GM21360 (cell line): ENCODE measurements at regions not wholly inside any gene's neighbourhood (a gene's known extent, or its start where the extent isn't known, plus 50 kb on each side); places are given as distances from the start of the nearest gene placed in this dataset.
"Not testable (repeated sequence)": the region's sequence is repeated elsewhere in the genome, so short reads cannot be mapped to it uniquely, and the experiment has no call there.

ENCODE experiments used
- ATAC-seq: cut with Tn5 transposase; IDR thresholded peaks from one replicate; pipeline ENCODE4 v1.9.1; 2021; ENCODE audit warnings: mild to moderate bottlenecking, moderate library complexity; ENCODE audit not compliant: unreplicated experiment

DNA sequence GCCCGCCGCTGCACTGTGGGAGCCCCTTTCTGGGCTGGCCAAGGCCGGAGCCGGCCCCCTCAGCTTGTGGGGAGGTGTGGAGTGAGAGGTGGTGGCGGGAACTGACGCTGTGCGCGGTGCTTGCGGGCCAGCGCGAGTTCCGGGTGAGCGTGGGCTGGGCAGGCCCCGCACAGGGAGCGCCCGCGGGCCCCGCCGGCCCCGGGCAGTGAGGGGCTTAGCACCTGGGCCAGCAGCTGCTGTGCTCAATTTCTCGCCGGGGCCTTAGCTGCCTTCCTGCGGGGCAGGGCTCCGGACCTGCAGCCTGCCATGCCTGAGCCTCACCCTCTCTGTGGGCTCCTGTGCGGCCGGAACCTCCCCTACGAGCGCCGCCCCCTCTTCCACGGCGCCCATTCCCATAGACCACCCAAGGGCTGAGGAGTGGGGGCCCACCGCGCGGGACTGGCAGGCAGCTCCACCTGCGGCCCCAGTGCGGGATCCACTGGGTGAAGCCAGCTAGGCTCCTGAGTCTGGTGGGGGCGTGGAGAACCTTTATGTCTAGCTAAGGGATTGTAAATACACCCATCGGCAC is 1062.6 kb downstream of the TDRD15 start:
- not testable (repeated sequence) for ATAC-seq

GRCh38 chr2:22189893-22190480 is 1066.2 kb downstream of the TDRD15 start:
- ATAC-seq, result no peak

DNA sequence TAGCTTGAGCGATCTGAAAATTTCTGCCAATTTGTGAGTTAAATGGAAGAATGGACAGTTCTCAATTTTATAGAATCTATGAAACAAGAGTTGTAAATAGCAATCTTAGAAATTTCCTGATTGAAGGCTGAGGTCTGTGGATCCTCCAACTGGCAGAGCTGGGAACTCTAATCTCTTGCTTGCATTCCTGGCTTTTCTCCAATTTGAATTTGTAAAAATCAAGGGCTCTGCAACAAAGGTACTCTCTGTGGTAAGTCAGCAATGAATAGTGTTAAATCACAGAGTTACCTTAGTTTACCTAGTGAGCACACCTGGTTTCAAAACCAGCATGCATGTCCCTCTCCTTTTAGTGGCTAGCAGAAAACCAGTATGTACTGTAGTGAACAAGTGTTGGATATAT is 1070.5 kb downstream of the TDRD15 start:
- ATAC-seq, result no peak

- no peak for ATAC-seq
These were observed 1073.0 kb downstream of the TDRD15 start for GRCh38 chr2:22196806-22197205.

GRCh38 chr2:22198381-22199283 is 1074.9 kb downstream of the TDRD15 start:
- no peak for ATAC-seq

GRCh38 chr2:22199994-22200393 is 1076.2 kb downstream of the TDRD15 start:
- no peak for ATAC-seq

GRCh38 chr2:22209545-22209944 is 1085.8 kb downstream of the TDRD15 start:
- no peak for ATAC-seq

GRCh38 chr2:22213237-22213636 is 1089.5 kb downstream of the TDRD15 start:
- no peak for ATAC-seq

DNA sequence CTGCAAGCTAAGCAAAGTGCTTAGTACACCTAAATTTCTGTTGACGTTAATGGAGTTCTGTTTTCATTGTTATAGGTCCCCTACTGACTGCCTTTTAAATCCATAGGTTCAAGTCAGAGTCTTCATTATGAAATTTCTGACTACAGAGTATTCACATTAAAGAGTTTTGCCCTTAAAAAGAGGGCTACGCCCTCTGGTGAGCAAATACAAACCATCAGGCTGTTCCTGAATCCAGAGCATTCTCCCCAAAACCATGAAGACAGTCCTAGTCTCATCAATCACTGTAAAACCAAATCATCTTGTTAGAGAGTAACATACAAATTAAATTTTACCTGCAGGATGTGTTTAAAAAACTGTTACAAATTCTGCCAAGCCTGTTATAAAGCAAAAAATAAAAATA is 1091.7 kb downstream of the TDRD15 start:
- ATAC-seq, result no peak

- ATAC-seq, result no peak
These were observed 1094.1 kb downstream of the TDRD15 start for GRCh38 chr2:22217881-22218280.

- no peak for ATAC-seq
These were observed 1097.2 kb downstream of the TDRD15 start for GRCh38 chr2:22221006-22221405.

- no peak for ATAC-seq
These were observed 1115.2 kb downstream of the TDRD15 start for GRCh38 chr2:22238967-22239366.

- ATAC-seq, result no peak
These were observed 1123.7 kb downstream of the TDRD15 start for GRCh38 chr2:22247466-22247865.

- no peak for ATAC-seq
These were observed 1125.1 kb downstream of the TDRD15 start for GRCh38 chr2:22248851-22249250.

- ATAC-seq, result no peak
These were observed 1129.4 kb downstream of the TDRD15 start for GRCh38 chr2:22253171-22253570.

DNA sequence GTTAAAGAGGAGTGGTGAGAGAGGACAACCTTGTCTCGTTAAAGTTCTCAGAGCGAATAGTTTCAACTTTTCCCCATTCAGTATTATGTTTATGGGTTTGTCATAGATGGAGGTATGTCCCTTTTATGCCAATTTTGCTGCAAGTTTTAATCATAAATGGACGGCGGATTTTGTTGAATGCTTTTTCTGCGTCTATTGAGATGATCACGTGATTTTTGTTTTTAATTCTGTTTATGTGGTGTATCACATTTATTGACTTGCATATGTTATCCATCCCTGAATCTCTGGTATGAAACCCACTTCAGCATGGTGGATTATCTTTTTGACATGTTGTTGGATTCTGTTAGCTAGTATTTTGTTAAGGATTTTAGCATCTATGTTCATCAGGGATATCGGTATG is 1123.8 kb upstream of the KLHL29 start:
- no peak for ATAC-seq

GRCh38 chr2:22270341-22270740 is 1114.6 kb upstream of the KLHL29 start:
- no peak for ATAC-seq

DNA sequence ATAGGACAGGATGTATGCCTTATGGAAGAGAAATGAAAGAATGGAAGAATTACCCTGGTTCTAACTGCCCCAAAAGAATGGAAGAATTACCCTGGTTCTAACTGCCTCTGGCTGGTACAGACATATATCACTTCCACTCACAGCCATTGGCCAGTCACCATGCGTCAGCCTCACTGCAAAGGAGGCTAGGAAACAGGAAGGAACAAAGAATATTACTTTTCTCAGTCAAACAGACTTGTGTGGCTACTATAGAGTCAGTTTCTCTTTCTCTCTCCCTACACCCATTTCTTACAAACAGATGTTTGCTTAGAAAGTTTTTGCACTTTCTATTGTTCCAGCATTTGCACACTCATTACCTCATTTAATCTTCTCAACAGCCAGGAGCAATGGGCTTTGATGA is 1111.1 kb upstream of the KLHL29 start:
- no peak for ATAC-seq

DNA sequence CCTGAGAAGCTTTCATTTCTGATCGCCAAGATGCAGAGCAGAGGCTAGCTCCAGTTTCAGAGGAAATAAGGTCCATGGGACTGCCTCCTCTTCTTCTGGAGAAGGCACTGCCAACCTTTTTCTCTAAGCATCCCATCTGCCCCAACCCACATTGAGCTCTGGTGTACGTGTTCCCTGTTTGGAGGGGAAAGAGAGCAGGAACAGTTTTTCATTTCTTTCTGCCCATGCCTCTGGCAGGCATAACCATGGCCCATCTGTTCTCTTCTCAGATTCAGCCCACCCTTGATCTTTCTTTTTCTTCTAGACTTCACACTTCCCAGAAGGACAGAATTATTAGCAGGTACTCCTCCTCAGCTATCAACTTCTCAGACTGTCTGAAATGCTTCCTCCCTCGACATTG is 1110.3 kb upstream of the KLHL29 start:
- ATAC-seq, result no peak

- ATAC-seq, result no peak
These were observed 1108.3 kb upstream of the KLHL29 start for GRCh38 chr2:22276696-22277095.

GRCh38 chr2:22279541-22279940 is 1105.4 kb upstream of the KLHL29 start:
- no peak for ATAC-seq

GRCh38 chr2:22281033-22281432 is 1103.9 kb upstream of the KLHL29 start:
- no peak for ATAC-seq
